K562 (cell line): ENCODE measurements at regions not wholly inside any gene's neighbourhood (a gene's known extent, or its start where the extent isn't known, plus 50 kb on each side); places are given as distances from the start of the nearest gene placed in this dataset.

Experiments used
- ATAC-seq: fragments of 200-7000 bp; cut with Tn5 transposase; 3 replicates; pipeline ENCODE4 v1.9.1; 2020; ENCODE audit warnings: moderate library complexity
- BruUV-seq: library from RNA; stranded (reverse); fragments of 400-500 nt; replicated peaks from 2 replicates; lab custom pipeline; 2021; lab: Mats Ljungman, UMichigan
- CTCF ChIA-PET: fragments of 300-600 bp; formaldehyde crosslinking; extraction: SDS; loops from one replicate; lab custom pipeline; 2021; ENCODE audit warnings: low intra/inter-chr PET ratio; lab: Yijun Ruan, JAX
- POLR2A ChIA-PET: fragments of 300-600, 350-650 bp; sonication (Branson Sonifier 250); formaldehyde crosslinking; extraction: SDS; loops from one replicate; lab custom pipeline; 2021; ENCODE audit warnings: antibody characterized with exemption, inconsistent platforms; lab: Yijun Ruan, JAX
- DNase-seq, 4 experiments: peaks; one replicate each; pipeline versions ENCODE4 v3.0.0 to v3.0.0-alpha.2; 2011 to 2018; ENCODE audit warnings: low spot score in 3 of 4, mixed read lengths in 3 of 4; ENCODE audit errors: extremely low read depth in 1 of 4
- FAIRE-seq: peaks from 2 replicates; lab custom pipeline; 2011; peaks lifted over from hg19 to GRCh38; lab: Jason Lieb, UNC
- H2AFZ ChIP-seq: 2 replicates; pipeline ENCODE4 v1.6.0; 2011; ENCODE audit warnings: low read depth, low read length, control low read depth, inconsistent platforms
- H3K27ac ChIP-seq: fragments of 200-600 bp; 3 replicates; pipeline ENCODE4 v1.8.0; 2011; ENCODE audit warnings: low read depth, mild to moderate bottlenecking, control low read depth, inconsistent platforms, low read length, moderate library complexity, mixed read lengths; ENCODE audit errors: extremely low read depth
- H3K27me3 ChIP-seq, 2 experiments: fragments of 300-600 bp in 1 of 2; 2 replicates in 1 of 2; 3 replicates in 1 of 2; pipeline versions ENCODE4 v1.6.0 to v1.8.0; 2011; ENCODE audit warnings: inconsistent platforms in 2 of 2, low read length in 2 of 2, mild to moderate bottlenecking in 1 of 2, mixed read lengths in 1 of 2, moderate library complexity in 1 of 2; ENCODE audit not compliant: control insufficient read depth in 2 of 2, insufficient read depth in 2 of 2
- H3K36me3 ChIP-seq: fragments of 300-600 bp; 3 replicates; pipeline ENCODE4 v1.8.0; 2011; ENCODE audit warnings: mild to moderate bottlenecking, low read length, inconsistent platforms; ENCODE audit not compliant: control insufficient read depth, insufficient read depth
- H3K4me1 ChIP-seq, 2 experiments: fragments of 200-600 bp in 1 of 2; replicated peaks in 1 of 2; 2 replicates in 1 of 2; 3 replicates in 1 of 2; pipeline versions ENCODE4 v1.5.1 to v1.8.0; 2011; ENCODE audit warnings: inconsistent platforms in 2 of 2, low read length in 2 of 2, mild to moderate bottlenecking in 1 of 2, mixed read lengths in 1 of 2, moderate library complexity in 1 of 2; ENCODE audit not compliant: control insufficient read depth in 2 of 2, insufficient read depth in 2 of 2
- H3K4me2 ChIP-seq: 2 replicates; pipeline ENCODE4 v1.6.1; 2011; ENCODE audit warnings: low read length, control low read depth, inconsistent platforms, mixed read lengths; ENCODE audit not compliant: insufficient read depth
- H3K4me3 ChIP-seq: fragments of 200-600 bp; sonication (generic), shearing (Covaris generic); 2 replicates; pipeline ENCODE4 v1.5.1; 2016; ENCODE audit warnings: control low read depth, inconsistent platforms
- H3K79me2 ChIP-seq: fragments of 200-600 bp; 3 replicates; pipeline ENCODE4 v1.8.0; 2011; ENCODE audit warnings: low read length, inconsistent platforms; ENCODE audit not compliant: control insufficient read depth, insufficient read depth
- H3K9ac ChIP-seq, 2 experiments: 2 replicates each; pipeline versions ENCODE4 v1.6.0 to v1.6.1; 2011; ENCODE audit warnings: low read depth in 2 of 2, low read length in 2 of 2, control low read depth in 1 of 2, inconsistent platforms in 1 of 2, mild to moderate bottlenecking in 1 of 2, mixed read lengths in 1 of 2; ENCODE audit not compliant: insufficient read depth in 1 of 2
- H3K9me1 ChIP-seq: one replicate; pipeline ENCODE4 v1.6.0; 2011; ENCODE audit warnings: inconsistent platforms, mild to moderate bottlenecking, low read length, moderate library complexity; ENCODE audit not compliant: control insufficient read depth, insufficient read depth
- H3K9me3 ChIP-seq: replicated peaks from 2 replicates; pipeline ENCODE4 v1.5.1; 2011; ENCODE audit warnings: low read depth, low read length, inconsistent platforms; ENCODE audit not compliant: control insufficient read depth, insufficient read depth
- H4K20me1 ChIP-seq: replicated peaks from 2 replicates; pipeline ENCODE4 v1.6.1; 2011; ENCODE audit warnings: low read length, inconsistent platforms, mixed read lengths; ENCODE audit not compliant: control insufficient read depth, insufficient read depth
- BRD9 ChIP-seq: fragments of 450-650 bp; IDR thresholded peaks from 2 replicates; pipeline ENCODE4 v1.6.1; 2018; ENCODE audit warnings: low read depth; ENCODE audit not compliant: partially characterized antibody
- CTBP1 ChIP-seq: fragments of 450-650 bp; IDR thresholded peaks from 2 replicates; pipeline ENCODE4 v1.6.1; 2016; ENCODE audit warnings: borderline replicate concordance
- ETS2 ChIP-seq: IDR thresholded peaks from 2 replicates; pipeline ENCODE4 v1.6.1; 2016; ENCODE audit warnings: borderline replicate concordance, missing genetic modification characterization, mild to moderate bottlenecking, moderate library complexity, missing compliant biosample characterization; ENCODE audit not compliant: poor library complexity, severe bottlenecking
- KLF6 ChIP-seq: fragments of 250-450 bp; sonication (Bioruptor Pico); IDR thresholded peaks from 2 replicates; pipeline ENCODE4 v1.4.0; 2020; ENCODE audit warnings: mild to moderate bottlenecking, moderate library complexity, borderline replicate concordance
- POLR2H ChIP-seq: IDR thresholded peaks from 2 replicates; pipeline ENCODE4 v1.6.1; 2016; ENCODE audit warnings: missing genetic modification characterization, low read depth, mild to moderate bottlenecking, control low read depth, missing compliant biosample characterization, moderate library complexity
- SMAD4 ChIP-seq: fragments of 250-450 bp; sonication (Bioruptor Pico); conservative IDR thresholded peaks from 2 replicates; pipeline ENCODE4 v1.8.0; 2021; ENCODE audit warnings: inconsistent platforms, mild to moderate bottlenecking, moderate library complexity
- ZNF24 ChIP-seq: fragments of 450-650 bp; IDR thresholded peaks from 2 replicates; pipeline ENCODE4 v1.6.1; 2016
- WGBS: fragments of 100-300 bp; shearing (Covaris generic); methylation state at CpG from one replicate; pipeline ENCODE4 v1.1.6; 2016; ENCODE audit warnings: low coverage, mixed read lengths; ENCODE audit not compliant: insufficient coverage; ENCODE audit errors: missing lambda C conversion rate; 5-methylcytosine and 5-hydroxymethylcytosine counted together
- in situ Hi-C: fragments of 300-500 bp; cut with MboI; formaldehyde crosslinking; loops from 4 replicates; pipeline ENCODE4 v1.15.0; 2018; ENCODE audit warnings: inconsistent platforms, mixed read lengths
- intact Hi-C: fragments of 100-400 bp; cut with micrococcal nuclease; formaldehyde crosslinking; loops from 2 replicates; pipeline ENCODE4 v1.14.2; 2022
- TF ChIP-seq, protein P1 (sequence below): fragments of 450-650 bp; formaldehyde crosslinking; IDR thresholded peaks from 2 replicates; pipeline ENCODE4 v1.4.0; 2020; ENCODE audit warnings: mild to moderate bottlenecking, moderate library complexity
- TF ChIP-seq, protein P2 (sequence below), 2 experiments: fragments of 450-650 bp; IDR thresholded peaks; 2 replicates each; pipeline ENCODE4 v1.6.1; 2016; ENCODE audit warnings: mild to moderate bottlenecking in 2 of 2, borderline replicate concordance in 1 of 2, low read depth in 1 of 2, moderate library complexity in 1 of 2
- TF ChIP-seq, protein P3 (sequence below): fragments of 250-450 bp; sonication (Bioruptor Pico); IDR thresholded peaks from 2 replicates; pipeline ENCODE4 v1.8.0; 2021; ENCODE audit warnings: moderate library complexity, mild to moderate bottlenecking, inconsistent platforms

DNA sequence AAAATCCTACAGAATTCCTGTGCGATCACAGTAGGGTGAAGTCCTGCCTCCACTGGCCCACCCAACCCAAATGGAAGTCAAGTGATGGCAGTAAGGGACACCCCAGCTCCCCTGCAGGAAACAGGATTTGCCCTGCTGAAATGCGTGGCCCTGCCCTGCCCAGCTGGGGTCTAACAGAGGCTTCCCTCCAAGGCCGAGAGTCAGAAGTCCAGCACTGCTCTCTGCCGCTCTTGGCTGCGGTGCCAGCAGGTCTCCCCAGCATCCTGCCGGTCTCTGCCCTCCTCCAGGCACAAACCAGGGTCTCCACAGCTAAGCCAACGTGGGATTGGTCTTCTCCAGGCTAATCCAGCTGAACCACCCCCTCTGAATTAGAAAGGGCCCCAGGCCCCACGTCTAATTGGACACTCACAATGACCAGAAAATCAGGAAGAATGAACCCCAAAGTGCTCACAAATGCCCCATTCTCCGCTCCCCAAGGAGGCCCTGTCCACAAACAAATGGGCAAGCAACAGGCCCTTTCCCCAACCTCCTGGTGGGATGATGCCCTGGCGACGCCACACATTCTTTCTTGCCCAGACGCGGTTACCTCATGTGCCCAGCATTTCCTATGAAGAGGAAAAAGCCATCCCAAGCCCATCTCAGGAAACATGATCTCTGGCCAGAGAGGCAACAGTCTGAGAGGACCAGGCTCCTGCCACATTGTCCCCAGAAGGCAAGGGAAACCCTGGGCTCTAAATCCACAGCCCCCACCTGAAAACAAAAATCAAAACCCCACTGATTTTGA is 117.2 kb downstream of the BANF2 start:
- ChIA-PET POLR2A (no interaction called here), CTCF (no interaction called here)
- no peaks in the 10 kb centered on the region for H3K79me2 ChIP-seq
- no peaks in the 10 kb centered on the region for H3K9me1 ChIP-seq
- WGBS, result 0% methylated on average over 7 of the region's 13 CpGs
- H3K9ac ChIP-seq, result no peak overlapping the region
- H3K27me3 ChIP-seq, result peaks cover 0 to 16% of the 10 kb centered on the region in 2 experiments; a peak in 2 of 5 replicates
- in situ Hi-C loops, result no loop called here
- H4K20me1 ChIP-seq, result no peaks in the 10 kb centered on the region
- intact Hi-C loops, result no loop called here
- FAIRE-seq, result no peak
- H3K4me2 ChIP-seq, result no peak overlapping the region
- H2AFZ ChIP-seq, result no peak overlapping the region
- ATAC-seq, result no peak
- H3K36me3 ChIP-seq, result no peaks in the 10 kb centered on the region
- H3K4me3 ChIP-seq, result no peak overlapping the region
- H3K4me1 ChIP-seq, result no peaks in the 10 kb centered on the region
- no peak for DNase-seq
- H3K27ac ChIP-seq, result no peak overlapping the region
- no TSS peak for BruUV-seq
- H3K9me3 ChIP-seq, result no peaks in the 10 kb centered on the region
- TF ChIP-seq, protein P1, sequence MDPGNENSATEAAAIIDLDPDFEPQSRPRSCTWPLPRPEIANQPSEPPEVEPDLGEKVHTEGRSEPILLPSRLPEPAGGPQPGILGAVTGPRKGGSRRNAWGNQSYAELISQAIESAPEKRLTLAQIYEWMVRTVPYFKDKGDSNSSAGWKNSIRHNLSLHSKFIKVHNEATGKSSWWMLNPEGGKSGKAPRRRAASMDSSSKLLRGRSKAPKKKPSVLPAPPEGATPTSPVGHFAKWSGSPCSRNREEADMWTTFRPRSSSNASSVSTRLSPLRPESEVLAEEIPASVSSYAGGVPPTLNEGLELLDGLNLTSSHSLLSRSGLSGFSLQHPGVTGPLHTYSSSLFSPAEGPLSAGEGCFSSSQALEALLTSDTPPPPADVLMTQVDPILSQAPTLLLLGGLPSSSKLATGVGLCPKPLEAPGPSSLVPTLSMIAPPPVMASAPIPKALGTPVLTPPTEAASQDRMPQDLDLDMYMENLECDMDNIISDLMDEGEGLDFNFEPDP, result no peak
- TF ChIP-seq ZNF24, result no peak
- TF ChIP-seq BRD9, result no peak
- TF ChIP-seq SMAD4 (CRISPR knock-in tag), result no peak
- TF ChIP-seq, protein P2, sequence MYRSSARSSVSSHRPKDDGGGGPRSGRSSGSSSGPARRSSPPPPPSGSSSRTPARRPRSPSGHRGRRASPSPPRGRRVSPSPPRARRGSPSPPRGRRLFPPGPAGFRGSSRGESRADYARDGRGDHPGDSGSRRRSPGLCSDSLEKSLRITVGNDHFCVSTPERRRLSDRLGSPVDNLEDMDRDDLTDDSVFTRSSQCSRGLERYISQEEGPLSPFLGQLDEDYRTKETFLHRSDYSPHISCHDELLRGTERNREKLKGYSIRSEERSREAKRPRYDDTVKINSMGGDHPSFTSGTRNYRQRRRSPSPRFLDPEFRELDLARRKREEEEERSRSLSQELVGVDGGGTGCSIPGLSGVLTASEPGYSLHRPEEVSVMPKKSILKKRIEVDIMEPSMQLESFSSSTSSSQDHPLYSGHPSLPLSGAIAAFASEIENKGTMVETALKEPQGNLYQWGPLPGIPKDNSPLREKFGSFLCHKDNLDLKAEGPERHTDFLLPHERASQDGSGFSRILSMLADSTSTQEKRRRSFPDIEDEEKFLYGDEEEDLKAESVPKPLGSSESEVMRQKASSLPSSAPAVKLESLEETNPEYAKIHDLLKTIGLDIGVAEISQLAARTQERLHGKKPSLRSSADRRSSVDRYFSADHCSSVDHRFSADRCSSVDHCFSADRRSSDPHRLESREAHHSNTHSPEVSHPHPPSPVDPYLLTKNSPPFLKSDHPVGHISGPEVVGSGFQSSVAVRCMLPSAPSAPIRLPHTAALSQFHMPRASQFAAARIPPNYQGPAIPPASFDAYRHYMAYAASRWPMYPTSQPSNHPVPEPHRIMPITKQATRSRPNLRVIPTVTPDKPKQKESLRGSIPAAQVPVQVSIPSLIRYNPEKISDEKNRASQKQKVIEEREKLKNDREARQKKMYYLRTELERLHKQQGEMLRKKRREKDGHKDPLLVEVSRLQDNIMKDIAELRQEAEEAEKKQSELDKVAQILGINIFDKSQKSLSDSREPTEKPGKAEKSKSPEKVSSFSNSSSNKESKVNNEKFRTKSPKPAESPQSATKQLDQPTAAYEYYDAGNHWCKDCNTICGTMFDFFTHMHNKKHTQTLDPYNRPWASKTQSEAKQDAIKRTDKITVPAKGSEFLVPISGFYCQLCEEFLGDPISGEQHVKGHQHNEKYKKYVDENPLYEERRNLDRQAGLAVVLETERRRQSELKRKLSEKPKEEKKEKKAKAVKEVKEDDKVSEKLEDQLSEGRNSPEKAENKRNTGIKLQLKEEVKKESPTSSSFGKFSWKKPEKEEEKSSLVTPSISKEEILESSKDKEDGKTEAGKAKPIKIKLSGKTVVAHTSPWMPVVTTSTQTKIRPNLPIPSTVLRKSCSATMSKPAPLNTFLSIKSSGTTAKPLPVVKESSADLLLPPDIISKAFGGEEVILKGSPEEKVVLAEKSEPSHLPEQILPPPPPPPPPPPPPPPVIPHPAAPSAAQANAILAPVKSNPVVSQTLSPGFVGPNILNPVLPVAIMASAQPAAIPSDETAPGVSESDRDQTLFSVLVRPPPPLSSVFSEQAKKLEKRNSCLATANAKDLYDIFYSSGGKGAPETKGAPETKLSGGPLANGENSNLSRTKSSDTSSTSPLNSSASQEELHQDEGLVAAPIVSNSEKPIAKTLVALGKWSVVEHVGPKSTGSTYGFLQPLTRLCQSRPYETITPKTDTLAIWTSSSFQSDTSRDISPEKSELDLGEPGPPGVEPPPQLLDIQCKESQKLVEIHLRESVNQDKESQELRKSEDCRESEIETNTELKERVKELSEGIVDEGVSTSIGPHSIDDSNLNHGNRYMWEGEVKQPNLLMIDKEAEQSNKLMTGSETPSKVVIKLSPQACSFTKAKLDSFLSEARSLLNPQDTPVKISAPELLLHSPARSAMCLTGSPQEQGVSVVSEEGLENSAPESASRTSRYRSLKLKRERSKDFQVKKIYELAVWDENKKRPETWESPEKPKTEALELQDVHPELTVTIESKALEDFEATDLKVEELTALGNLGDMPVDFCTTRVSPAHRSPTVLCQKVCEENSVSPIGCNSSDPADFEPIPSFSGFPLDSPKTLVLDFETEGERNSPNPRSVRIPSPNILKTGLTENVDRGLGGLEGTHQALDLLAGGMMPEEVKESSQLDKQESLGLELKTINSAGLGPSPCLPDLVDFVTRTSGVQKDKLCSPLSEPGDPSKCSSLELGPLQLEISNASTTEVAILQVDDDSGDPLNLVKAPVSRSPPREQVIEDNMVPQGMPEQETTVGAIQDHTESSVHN (IDR thresholded peaks at IDR 0.05; ENCODE audit: borderline replicate concordance in 1 of 2, low read depth in 1 of 2), result no peak
- TF ChIP-seq, protein P3, sequence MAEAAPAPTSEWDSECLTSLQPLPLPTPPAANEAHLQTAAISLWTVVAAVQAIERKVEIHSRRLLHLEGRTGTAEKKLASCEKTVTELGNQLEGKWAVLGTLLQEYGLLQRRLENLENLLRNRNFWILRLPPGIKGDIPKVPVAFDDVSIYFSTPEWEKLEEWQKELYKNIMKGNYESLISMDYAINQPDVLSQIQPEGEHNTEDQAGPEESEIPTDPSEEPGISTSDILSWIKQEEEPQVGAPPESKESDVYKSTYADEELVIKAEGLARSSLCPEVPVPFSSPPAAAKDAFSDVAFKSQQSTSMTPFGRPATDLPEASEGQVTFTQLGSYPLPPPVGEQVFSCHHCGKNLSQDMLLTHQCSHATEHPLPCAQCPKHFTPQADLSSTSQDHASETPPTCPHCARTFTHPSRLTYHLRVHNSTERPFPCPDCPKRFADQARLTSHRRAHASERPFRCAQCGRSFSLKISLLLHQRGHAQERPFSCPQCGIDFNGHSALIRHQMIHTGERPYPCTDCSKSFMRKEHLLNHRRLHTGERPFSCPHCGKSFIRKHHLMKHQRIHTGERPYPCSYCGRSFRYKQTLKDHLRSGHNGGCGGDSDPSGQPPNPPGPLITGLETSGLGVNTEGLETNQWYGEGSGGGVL, result no peak
- no peak for TF ChIP-seq CTBP1
- no peak for TF ChIP-seq KLF6
- no peak for TF ChIP-seq POLR2H
- no peak for TF ChIP-seq ETS2 (tag)
